Prostate gland (tissue), 2 donors: ENCODE measurements at regions not wholly inside any gene's neighbourhood (a gene's known extent, or its start where the extent isn't known, plus 50 kb on each side); places are given as distances from the start of the nearest gene placed in this dataset.

Source experiments
- DNase-seq: peaks from one replicate; pipeline ENCODE4 v3.0.0-alpha.2; 2019; ENCODE audit warnings: low spot score
- H3K27ac ChIP-seq, 2 donors: fragments of 200-600 bp; sonication (generic); 2 replicates each; pipeline ENCODE4 v1.5.1; 2017 to 2019
- H3K27me3 ChIP-seq: fragments of 200-600 bp; sonication (generic); replicated peaks from 2 replicates; pipeline ENCODE4 v1.5.1; 2019; ENCODE audit not compliant: insufficient read depth
- H3K36me3 ChIP-seq, 2 donors: fragments of 200-600 bp; sonication (generic); 1 replicate in 1 of 2; 2 replicates in 1 of 2; pipeline versions ENCODE4 v1.5.1 to v1.8.1; 2017 to 2019
- H3K4me1 ChIP-seq: fragments of 200-600 bp; sonication (generic); replicated peaks from 2 replicates; pipeline ENCODE4 v1.5.1; 2019
- H3K4me3 ChIP-seq, 2 donors: fragments of 200-600 bp; sonication (generic); 2 replicates each; pipeline ENCODE4 v1.5.1; 2017 to 2019
- H3K9me3 ChIP-seq: fragments of 200-600 bp; sonication (generic); 2 replicates; pipeline ENCODE4 v1.5.1; 2017
- CTCF ChIP-seq, 4 experiments: fragments of 200-600 bp in 2 of 4; fragments of 450-650 bp in 2 of 4; sonication (generic) in 2 of 4; IDR thresholded peaks; 1 replicate in 3 of 4; 2 replicates in 1 of 4; pipeline ENCODE4 v1.5.1; 2016 to 2019; ENCODE audit warnings: antibody characterized with exemption in 4 of 4, mild to moderate bottlenecking in 2 of 4, moderate library complexity in 2 of 4
- POLR2A ChIP-seq: fragments of 450-650 bp; IDR thresholded peaks from one replicate; pipeline ENCODE4 v1.6.1; 2016; ENCODE audit warnings: antibody characterized with exemption, mild to moderate bottlenecking
- POLR2AphosphoS5 ChIP-seq: sonication (generic); formaldehyde crosslinking; IDR thresholded peaks from one replicate; pipeline ENCODE4 v1.6.1; 2017; ENCODE audit warnings: antibody characterized with exemption
- WGBS: methylation state at CpG from one replicate; pipeline ENCODE4 v1.1.5; 2018; 5-methylcytosine and 5-hydroxymethylcytosine counted together
- intact Hi-C: fragments of 100-400 bp; cut with DNase I; formaldehyde crosslinking; loops from one replicate; pipeline ENCODE4 v1.14.2; 2022

DNA sequence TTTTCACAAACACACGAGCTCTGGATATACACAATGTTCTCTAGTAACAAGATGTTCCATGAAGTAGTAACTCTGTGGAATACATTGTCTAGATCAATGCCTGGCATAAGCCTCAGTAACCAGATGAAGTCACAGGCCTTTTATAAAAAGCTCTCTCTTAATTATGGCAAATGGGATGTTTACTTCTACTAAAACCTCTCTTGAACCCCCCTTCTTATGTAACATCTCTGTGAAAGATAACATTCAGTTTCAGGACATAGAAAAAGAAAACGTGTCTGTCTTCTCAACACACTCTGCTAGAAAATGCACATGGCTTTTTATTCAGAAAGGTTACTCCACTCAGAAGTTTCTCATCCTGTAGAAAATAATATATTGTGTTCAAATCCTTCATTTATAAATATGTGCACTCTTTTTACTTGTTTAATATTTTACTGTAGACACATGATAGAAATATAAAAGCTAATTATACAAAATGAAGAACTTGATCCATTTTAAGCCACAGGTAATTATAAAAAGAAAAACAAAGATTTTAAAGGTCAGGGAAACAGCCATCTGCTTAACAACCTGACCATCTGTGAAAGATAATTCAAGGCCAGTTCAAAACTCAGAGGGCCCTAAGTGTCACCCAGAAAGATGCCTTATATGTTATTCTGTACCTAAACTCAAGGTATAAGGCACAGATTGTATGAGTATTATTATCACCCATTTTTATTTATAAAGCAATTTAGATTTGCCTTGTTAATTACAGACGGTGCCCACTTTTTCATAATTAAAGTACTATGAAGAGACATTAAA lies 812.0 kb downstream of the CDH18 start:
- TF ChIP-seq CTCF (IDR thresholded peaks at IDR 0.05) (no peak), POLR2A (no peak), POLR2AphosphoS5 (no peak)
- H3K4me3 ChIP-seq = no peak overlapping the region
- H3K4me1 ChIP-seq = no peaks in the 10 kb centered on the region
- H3K36me3 ChIP-seq = no peaks in the 10 kb centered on the region
- DNase-seq = no peak
- intact Hi-C loops = no loop called here
- 52% methylated on average over 3 of the region's 3 CpGs for WGBS
- no peak overlapping the region for H3K27ac ChIP-seq
- no peaks in the 10 kb centered on the region for H3K27me3 ChIP-seq
- no peaks in the 10 kb centered on the region for H3K9me3 ChIP-seq

- TF ChIP-seq CTCF (IDR thresholded peaks at IDR 0.05) = no peak
- TF ChIP-seq POLR2AphosphoS5 = no peak
- no peak for TF ChIP-seq POLR2A
- H3K27ac ChIP-seq = no peak overlapping the region
- intact Hi-C loops = no loop called here
- H3K4me3 ChIP-seq = no peak overlapping the region
- no peaks in the 10 kb centered on the region for H3K27me3 ChIP-seq
- no peaks in the 10 kb centered on the region for H3K36me3 ChIP-seq
- no peak for DNase-seq
- no peaks in the 10 kb centered on the region for H3K9me3 ChIP-seq
- no peaks in the 10 kb centered on the region for H3K4me1 ChIP-seq
- WGBS = 12% methylated on average over 1 of the region's 1 CpG
Measured at GRCh38 chr5:19179571-19179970, 808.4 kb downstream of the CDH18 start.

- Histone ChIP-seq H3K27me3 (no peaks in the 10 kb centered on the region), H3K4me3 (no peak overlapping the region), H3K36me3 (no peaks in the 10 kb centered on the region), H3K27ac (no peak overlapping the region), H3K9me3 (no peaks in the 10 kb centered on the region), H3K4me1 (no peaks in the 10 kb centered on the region)
- intact Hi-C loops = no loop called here
- TF ChIP-seq POLR2AphosphoS5 (no peak), POLR2A (no peak), CTCF (IDR thresholded peaks at IDR 0.05) (no peak)
- DNase-seq = no peak
- WGBS = 55% methylated on average over 2 of the region's 2 CpGs
Measured at GRCh38 chr5:19189176-19189575, 798.8 kb downstream of the CDH18 start.

DNA sequence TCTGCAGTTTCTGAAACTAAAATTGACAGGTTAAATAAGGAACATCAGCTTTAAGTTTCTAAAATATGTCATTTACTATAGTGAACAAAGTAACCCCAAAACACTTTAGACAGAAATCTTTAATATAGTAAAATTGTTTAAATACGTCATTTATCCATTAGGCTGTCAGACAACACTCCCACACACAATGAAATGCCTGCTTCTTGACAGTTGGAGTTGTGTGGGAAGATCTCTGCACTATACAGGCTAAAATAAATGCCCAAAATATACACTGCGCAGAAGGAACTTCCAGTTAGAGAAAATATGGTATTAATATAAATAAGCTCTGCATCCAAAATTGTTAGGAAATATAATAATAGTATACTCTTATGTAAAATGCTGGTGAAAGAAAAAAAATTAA lies 794.4 kb downstream of the CDH18 start:
- no peaks in the 10 kb centered on the region for H3K27me3 ChIP-seq
- no peaks in the 10 kb centered on the region for H3K9me3 ChIP-seq
- H3K4me1 ChIP-seq = no peaks in the 10 kb centered on the region
- no peak overlapping the region for H3K27ac ChIP-seq
- DNase-seq = no peak
- no peak overlapping the region for H3K4me3 ChIP-seq
- 78% methylated on average over 2 of the region's 2 CpGs for WGBS
- no peaks in the 10 kb centered on the region for H3K36me3 ChIP-seq
- TF ChIP-seq POLR2A (no peak), POLR2AphosphoS5 (no peak), CTCF (IDR thresholded peaks at IDR 0.05) (no peak)
- intact Hi-C loops = no loop called here

- intact Hi-C loops = no loop called here
- TF ChIP-seq CTCF (IDR thresholded peaks at IDR 0.05) (no peak), POLR2AphosphoS5 (no peak), POLR2A (no peak)
- DNase-seq = no peak
Measured at GRCh38 chr5:19196631-19197030, 791.4 kb downstream of the CDH18 start.

More at GRCh38 chr5:19196631-19197030, 791.4 kb downstream of the CDH18 start:
- Histone ChIP-seq H3K36me3 (no peaks in the 10 kb centered on the region), H3K27ac (no peak overlapping the region), H3K27me3 (no peaks in the 10 kb centered on the region), H3K9me3 (no peaks in the 10 kb centered on the region), H3K4me1 (no peaks in the 10 kb centered on the region), H3K4me3 (no peak overlapping the region)
